LoVo (cell line): ENCODE measurements at regions not wholly inside any gene's neighbourhood (a gene's known extent, or its start where the extent isn't known, plus 50 kb on each side); places are given as distances from the start of the nearest gene placed in this dataset.
"Not testable (repeated sequence)": the region's sequence is repeated elsewhere in the genome, so short reads cannot be mapped to it uniquely, and the experiment has no call there.

Experiments
- DNase-seq: peaks from one replicate; pipeline ENCODE4 v3.0.0-alpha.2; 2016; ENCODE audit warnings: low spot score

DNA sequence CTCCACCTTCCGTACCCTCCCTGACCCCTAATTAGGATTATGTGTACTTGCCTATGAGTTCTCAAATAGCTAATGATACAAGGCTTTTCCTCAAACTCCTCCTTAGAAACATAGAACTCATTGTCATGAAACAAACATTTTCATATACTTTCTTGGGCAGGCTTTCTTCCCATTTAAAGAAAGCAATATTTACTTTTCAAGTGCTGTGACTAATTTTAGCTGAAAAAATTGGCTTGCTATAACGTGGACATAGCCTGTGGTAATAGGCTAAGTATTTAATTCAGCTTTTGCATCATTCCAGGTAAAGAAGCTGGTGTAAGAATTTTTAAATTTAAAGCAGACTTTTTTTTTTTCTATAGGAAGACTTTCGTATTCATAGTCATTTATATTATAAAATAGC is 208.7 kb downstream of the SOX2 start:
- no peak for DNase-seq

DNA sequence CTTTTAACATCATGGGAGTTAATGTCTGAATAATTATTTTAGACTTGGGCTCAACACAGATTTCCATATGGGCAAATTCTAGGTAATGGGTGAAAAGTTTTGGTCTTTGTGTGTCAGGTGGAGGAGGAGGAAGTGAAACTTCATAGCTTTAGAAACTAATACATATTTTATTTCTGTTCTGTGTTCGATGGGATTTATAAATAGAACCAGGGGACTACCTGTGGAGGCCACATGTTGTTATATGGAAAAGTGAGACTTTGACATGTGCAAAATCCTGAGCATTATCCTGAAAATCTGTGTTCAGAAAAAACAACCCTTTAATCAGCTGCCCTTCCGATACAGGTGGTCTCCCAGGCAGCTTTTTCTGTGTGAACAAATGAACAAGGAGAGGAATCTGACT is 209.5 kb downstream of the SOX2 start:
- DNase-seq, result no peak

DNA sequence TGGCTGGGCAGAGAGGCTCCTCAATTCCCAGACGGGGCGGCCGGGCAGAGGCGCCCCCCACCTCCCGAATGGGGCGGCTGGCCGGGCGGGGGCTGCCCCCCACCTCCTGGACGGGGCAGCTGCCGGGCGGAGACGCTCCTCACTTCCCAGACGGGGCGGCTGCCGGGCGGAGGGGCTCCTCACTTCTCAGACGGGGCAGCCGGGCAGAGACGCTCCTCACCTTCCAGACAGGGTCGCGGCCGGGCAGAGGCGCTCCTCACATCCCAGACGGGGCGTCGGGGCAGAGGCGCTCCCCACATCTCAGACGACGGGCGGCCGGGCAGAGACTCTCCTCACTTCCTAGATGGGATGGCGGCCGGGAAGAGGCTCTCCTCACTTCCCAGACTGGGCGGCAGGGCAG is 214.1 kb downstream of the SOX2 start:
- DNase-seq, result not testable (repeated sequence)

DNA sequence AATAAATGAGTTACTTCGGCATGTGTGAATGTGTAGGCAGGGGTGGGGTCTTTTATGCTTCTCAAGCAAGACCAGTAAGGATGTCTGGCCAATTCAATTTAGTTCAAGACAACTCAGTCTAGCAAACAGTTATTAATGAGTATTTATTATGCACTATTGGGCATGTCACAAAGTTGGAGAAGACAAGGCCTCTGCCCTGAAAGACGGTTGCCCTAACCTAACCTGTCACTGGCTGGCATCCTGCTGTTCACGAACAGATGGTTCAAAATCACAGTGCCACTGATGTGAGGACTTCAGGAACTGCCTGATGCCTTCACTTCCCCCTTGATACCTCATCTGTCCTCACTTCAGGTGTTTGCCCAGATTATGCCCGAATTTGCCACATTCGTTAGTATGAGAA is 217.8 kb downstream of the SOX2 start:
- no peak for DNase-seq

DNA sequence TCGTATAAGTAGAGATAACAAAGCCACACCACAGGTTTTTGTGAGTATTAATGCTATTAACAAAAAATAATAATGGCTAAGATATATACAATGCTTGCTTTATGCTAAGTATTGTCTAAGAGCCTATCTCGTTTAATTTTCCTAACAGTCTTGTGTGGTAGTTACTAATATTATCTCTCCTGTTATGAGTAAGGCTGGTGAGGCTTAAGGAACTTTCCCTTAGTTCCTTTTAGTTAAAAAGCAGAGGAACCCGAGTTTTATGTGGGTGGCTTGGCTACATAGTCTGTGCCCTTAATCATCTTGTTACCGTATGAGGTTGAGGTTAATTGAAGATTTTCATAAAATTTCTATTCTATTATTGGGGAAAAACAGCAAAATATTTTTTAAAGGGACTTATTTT is 218.4 kb downstream of the SOX2 start:
- DNase-seq, result no peak

DNA sequence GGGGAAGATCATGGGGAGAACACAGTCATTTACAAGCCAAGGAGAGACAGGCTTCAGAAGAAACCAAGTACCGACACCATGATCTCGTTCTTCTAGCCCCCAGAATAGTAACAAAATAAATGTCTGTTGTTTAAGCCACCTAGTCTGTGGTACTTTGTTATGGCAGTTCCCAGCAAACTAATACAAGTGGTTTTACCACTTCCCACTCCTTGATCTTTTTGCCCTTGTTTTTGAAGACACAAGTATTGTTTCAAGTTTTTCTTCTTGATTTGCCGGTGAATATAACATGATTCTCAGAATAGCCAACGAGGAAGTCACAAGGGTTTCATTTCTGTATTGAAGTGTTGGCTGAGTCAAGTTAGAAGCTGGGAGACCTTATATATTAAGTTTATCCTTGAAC is 220.3 kb downstream of the SOX2 start:
- no peak for DNase-seq

DNA sequence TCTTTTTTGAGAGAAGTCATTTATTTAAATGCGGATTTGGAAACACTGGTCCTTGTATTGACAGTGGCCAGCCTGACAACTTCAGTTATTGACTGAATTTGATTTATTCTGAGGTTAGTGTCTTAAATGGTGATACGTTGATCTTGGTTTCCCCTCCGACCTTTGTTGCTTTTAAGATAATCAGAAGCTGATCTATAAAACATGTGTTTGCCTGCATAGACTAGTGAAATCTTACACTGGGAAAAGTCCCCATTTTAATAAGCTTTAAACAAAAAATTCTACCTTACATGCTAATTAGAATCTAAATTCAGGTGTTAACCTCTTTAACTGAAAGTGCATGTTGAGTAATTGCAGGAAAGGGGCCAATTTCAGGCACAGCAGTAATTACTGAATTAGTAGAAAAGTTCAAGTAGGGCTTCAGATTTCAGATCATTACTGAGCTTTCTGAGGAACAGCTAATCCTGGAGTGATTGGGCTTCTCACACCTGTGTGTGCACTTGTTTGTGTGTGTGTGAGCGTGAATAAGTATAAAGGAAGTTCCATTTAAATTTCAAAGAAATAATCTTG is 221.4 kb downstream of the SOX2 start:
- DNase-seq, result no peak

DNA sequence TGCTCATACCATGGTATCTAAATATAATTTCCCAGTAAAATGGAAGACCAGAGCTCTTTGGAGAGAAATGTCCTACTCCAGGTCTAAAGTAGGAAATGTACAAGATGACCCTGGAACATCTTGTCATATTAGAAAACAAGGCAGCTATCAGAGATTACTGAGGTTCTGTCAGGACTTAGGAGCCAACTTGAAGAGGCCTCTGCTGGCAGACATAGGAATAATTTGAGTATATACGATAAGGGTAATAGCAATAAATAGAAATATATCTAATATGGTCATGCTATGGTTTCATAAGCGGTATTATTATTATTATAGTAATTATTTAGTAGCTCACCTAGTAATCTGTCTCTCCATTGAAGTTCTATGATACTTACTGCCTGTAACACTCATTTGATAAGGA is 224.2 kb downstream of the SOX2 start:
- no peak for DNase-seq

DNA sequence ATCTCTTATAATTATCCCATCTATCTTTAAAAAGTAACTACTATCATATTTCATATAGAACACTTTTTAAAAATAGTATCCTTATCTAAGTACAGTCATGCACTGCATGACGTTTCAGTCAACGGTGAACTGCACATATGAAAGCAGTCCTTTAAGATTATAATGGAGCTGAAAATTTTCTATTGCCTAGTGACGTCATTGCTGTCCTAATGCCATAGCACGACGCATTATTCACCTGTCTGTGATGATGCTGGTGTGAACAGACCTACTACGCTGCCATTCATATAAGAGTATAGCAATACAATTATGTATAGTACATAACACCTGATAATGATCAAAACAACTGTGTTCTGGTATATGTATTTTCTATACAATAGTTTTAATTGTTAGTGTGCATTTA is 225.0 kb downstream of the SOX2 start:
- DNase-seq, result no peak

DNA sequence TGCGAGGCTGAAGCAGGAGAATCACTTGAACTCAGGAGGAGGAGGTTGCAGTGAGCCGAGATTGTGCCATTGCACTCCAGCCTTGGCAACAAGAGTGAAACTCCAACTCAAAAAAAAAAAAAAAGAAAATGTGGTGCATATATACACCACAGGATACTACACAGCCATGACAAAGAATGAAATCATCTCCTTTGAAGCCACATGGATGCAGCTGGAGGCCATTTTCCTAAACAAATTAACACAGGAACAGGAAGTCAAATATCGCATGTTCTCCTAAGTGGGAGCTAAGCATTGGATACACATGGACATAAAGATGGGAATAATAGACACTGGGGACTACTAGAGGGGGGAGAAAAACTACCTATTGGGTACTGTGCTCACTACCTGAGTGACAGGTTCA is 226.9 kb downstream of the SOX2 start:
- DNase-seq, result not testable (repeated sequence)

DNA sequence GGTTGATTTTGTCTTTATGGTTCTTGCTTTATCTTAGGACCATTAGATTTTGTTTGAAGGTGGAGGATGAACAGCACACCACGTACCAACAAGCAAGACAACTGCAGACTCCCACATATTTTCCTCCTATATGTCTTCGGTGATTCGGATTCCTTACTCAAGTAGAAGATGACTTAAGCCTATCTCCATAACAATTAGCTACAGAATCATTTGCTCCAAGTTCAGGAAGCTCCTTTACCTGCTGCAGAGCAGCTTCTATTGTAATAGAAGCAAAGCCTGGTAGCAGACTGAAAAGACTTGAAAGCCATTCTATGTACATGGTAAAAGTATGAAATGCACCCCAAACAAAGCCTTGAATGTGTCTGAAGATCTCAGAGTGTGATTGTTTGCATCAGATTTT is 229.0 kb downstream of the SOX2 start:
- DNase-seq, result no peak

DNA sequence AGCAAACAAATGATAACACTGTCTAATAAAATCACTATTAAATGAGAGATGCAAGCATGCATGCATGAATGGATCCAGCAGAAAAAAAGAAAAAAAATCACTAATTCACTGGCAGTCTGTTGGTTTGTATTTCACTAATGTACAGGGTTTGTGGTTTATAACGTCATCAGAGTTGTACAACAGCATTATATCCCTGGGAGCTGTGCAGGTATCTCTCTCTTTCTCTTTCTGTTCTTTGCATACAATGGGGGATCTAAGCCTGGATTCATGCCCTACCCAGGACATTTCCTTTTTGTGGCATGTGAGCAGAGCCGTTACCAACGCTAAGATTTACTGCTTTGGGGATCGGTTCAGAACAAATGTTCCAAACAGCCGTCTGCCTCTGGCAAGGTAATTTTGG is 229.5 kb downstream of the SOX2 start:
- DNase-seq, result no peak

DNA sequence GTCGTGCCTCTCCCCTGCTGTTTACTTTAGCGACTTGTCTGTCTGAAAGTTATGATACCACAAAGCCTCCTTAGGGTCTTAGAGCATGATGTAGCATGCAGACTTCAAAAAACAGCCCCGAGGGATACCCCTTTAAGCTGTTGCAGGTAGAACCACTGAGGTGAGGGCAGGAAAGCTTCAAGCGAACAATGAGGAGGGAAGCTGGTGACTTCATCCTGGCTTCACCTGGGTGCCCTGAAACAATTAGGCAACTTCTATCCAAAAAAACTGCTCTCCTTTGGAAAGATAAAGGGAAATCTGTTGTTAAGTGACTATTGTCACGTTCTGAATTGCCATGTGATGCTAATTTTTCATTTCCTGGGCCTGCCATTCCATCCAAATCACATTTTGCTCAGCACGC is 231.6 kb downstream of the SOX2 start:
- no peak for DNase-seq

DNA sequence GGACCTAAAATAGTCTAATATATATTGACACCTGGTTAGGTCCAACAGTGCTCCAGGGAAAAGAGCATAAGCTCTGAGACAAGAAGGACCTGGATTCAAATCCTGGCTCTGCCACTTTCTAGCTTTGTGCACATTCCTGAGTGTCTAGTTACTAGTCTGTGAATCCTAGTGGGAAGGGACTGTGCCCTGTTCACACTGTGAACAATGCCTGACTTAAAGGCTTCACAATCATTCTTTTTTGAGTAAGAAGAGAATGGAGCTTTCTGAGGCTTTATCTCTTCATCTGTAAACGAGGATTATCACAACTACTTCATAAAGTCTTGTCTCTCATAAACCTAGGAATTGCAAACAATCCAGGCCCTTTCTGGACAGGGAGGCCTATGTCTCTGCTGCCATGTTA is 235.9 kb downstream of the SOX2 start:
- no peak for DNase-seq

DNA sequence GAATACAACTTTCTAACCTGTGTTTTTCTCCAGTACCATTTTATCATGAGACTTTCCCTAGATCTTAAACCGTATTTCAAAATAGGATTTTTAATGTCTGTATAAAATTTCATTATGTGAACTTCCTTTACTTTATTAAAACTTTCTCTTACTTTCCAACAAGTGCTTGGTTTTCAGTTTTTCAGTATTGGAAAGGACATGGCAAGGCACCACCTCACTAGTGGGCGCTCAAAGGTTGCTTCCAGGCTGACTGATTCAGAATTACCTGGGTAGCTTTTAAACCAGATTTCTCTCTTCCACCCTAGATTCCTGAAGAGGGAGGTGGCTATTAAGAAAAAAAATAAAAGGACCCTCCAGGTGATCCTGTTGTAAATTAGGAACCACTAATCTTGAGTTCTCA is 236.6 kb downstream of the SOX2 start:
- no peak for DNase-seq

DNA sequence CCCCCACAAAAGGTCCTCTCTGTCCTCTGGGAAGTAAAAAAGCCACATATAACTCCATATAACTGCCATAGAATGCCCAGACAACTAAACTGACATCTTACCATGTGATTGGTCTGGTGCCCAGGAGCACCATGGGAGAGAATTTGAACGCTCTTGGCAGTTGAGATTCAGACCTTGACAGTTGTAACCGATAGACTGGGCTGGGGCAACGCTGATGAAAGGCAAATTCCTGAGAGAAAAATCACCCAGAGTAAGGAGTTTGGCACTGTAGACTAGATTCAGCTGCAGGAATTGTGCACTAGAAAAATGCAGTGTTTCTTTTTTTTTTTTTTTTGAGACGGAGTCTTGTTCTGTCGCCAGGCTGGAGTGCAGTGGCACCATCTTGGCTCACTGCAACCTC is 240.5 kb downstream of the SOX2 start:
- DNase-seq, result no peak

DNA sequence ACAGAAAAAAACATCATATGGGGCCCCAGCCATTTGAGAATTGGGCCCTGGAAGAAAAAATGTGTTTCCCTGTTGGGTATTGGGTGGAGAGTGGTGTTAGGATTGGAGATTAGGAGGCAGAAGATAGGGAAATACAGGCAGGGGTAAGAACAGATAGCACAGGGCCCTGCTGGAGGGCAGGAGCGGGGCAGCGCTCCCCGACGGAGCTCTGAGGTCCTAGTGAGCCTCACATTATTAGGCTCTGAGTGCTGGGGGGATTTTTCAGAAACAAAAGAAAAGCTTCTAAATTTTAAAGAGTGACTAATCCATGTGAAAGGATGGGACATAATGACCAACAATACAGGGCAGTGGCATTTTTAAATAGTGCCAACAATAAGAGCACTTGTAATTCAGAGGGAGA is 241.2 kb downstream of the SOX2 start:
- no peak for DNase-seq

DNA sequence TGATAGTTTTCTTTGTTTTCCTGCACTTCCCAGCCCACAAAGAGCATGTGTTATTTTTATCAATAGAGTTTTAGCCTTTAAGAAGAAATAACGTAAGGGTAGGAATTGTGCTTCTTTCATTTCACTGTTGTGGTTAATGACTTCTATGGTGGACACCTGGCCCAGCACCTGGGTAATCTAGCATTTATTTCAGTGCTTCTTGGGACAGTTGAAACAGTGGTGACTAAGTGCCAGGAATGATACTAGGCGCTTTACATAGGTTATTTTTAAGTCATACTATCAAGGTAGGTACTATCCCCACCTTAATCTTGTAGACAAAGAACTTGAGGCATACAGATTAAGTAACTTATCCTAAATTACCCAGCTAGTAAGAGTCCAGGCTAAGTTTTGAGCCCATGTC is 243.8 kb downstream of the SOX2 start:
- no peak for DNase-seq

DNA sequence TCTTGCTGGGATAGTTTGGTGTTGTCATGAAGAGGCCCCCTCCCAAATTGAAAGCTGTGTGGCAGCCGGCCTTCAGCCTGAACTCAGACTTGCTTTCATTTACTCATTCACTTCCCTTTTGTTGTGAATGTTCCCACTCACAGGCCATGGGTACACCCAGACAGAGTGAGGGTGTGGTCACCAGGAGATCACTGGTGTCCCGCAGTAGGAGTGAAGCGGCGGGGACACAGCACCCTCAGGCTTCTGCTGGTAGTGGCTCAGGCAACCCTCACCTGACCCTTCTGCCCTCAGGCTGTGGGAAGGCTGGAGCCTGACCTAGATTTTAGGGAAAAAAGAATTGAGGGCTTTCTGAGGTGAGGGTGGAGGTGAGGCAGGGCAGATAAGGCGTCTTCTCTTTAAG is 244.4 kb downstream of the SOX2 start:
- DNase-seq, result no peak

DNA sequence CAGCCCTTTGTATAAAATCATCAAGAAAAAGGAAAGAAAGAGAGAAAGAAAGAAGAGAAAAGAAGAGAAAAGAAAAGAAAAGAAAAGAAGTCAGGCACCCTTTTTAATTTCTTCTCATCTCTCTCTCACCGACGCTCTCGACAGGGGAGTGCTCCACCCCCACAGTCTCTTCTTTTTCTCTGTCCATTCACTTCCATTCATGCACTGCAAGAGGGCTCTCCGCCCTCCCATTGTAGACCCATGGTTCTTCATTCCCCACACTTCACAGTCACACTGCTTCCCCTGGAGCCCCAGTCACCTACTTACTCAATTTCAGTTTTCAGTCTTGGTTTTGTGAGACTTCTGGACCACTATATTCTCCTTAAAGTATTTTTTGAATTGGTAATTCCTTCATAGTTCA is 254.7 kb downstream of the SOX2 start:
- DNase-seq, result no peak

DNA sequence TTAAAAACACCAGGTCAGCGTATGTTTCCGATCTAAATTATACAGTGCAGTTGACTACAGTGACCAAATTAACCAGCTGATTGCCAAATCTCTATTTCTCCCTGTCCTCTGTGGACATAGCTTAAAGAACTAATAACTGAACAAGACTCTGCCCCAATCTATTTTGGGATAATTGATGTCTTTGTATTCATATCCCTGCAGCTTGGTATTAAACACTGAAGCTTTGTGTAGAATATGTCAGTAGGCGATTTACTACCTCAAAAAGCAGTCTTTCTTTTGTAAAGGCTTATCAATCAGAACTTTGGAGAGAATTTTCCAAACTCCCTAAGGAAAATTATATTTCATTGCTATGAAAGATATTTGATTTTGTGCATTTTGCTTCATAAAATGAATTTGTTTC is 258.2 kb downstream of the SOX2 start:
- no peak for DNase-seq

DNA sequence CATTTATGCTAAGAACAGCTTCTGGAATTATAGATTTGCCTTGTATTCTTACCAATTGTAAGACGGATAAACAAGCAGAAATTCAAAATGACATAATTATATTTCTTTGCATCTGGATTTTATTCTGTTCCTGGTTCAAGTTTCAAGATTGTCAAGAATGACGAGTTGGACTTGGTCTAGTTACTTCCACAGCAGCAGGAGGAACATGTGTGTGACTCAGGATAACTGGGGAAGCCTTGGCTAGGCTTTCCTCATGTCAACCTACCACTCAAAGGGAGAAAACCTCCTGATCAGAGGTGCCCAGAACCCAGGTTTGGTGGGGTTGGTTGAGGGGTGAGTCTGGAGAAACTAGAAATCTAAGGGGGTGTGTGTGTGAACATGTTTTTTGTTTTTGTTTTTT is 259.7 kb downstream of the SOX2 start:
- no peak for DNase-seq

DNA sequence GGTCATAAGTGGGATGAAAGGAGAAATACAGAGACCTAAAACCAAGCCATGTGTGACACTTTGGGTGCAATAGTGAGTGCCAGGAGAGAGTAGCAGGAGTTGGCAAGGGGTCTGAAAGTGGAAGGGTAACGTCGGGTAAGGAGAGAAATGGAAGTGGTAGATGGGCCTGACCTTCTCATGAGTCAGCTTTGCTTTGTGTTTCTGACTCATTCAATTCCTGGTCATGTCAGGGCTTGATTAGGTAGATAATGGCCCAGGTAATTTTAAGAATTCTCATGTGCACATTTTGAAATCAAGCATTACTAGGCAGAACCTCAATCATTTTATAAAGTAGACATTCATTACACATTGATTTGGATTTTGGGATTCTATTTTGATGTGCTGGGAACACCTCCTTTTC is 262.5 kb downstream of the SOX2 start:
- DNase-seq, result peak; percentile 13

DNA sequence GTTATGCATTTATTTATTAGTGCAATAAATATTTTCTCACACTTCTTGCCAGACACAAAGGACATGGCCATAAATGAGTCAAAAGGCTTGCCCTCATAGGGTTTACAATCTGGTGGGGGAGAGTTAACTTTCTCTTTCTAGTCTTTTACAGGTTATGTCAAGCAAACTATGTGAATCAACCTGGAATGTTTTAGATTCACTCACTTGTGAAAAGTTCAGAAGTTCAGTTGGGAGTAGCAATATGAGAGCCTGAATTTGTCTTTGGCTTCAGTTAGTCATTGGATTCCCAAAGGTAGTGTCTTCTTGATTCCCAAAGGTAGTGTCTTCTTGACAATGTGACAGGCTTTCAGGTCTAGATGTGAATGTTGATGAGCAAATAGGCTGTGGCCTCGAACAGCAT is 264.8 kb downstream of the SOX2 start:
- no peak for DNase-seq

DNA sequence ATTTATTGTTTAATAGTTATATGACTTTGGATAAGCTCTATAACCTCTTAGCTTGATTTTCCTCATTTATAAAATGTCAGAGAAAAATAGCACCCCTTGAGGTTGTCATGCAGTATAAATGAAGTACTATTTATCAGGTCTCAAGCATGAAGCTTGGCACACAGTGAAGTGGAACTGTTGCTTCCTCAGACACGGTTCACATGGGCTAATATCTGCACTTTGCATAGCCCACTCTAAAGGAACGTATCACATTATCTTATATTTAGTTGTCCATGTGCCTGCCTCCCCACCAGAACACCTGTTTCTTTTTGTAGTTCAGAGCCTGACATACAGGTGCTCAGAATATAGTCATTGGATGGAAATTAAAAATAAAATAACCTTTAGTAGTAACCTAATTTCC is 273.7 kb downstream of the SOX2 start:
- DNase-seq, result no peak
